Transverse colon (tissue), 4 donors: ENCODE measurements at regions not wholly inside any gene's neighbourhood (a gene's known extent, or its start where the extent isn't known, plus 50 kb on each side); places are given as distances from the start of the nearest gene placed in this dataset.

ENCODE experiments used
- DNase-seq: peaks from one replicate; pipeline ENCODE4 v3.0.0-alpha.2; 2019
- H3K27ac ChIP-seq, 4 donors: fragments of 200-600 bp; sonication (generic); 2 replicates each; pipeline ENCODE4 v1.5.1; 2016 to 2018; ENCODE audit warnings: inconsistent platforms in 4 of 4
- H3K27me3 ChIP-seq: fragments of 200-600 bp; sonication (generic); 2 replicates; pipeline ENCODE4 v1.5.1; 2017; ENCODE audit warnings: inconsistent platforms
- H3K36me3 ChIP-seq, 4 donors: fragments of 200-600 bp; sonication (generic); 2 replicates each; pipeline ENCODE4 v1.5.1; 2017 to 2019; ENCODE audit warnings: inconsistent platforms in 4 of 4
- H3K4me1 ChIP-seq, 4 donors: fragments of 200-600 bp; sonication (generic); 2 replicates each; pipeline ENCODE4 v1.5.1; 2017 to 2020; ENCODE audit warnings: inconsistent platforms in 4 of 4
- H3K4me3 ChIP-seq, 4 donors: fragments of 200-600 bp; sonication (generic); 1 replicate in 1 of 4; 2 replicates in 3 of 4; pipeline versions ENCODE4 v1.5.1 to v1.6.1; 2017 to 2019; ENCODE audit warnings: inconsistent platforms in 4 of 4
- H3K9me3 ChIP-seq, 2 donors: fragments of 200-600 bp; sonication (generic); 2 replicates each; pipeline ENCODE4 v1.5.1; 2017 to 2019; ENCODE audit warnings: inconsistent platforms in 2 of 2
- CTCF ChIP-seq, 5 experiments: fragments of 200-600 bp in 3 of 5; fragments of 450-650 bp in 2 of 5; sonication (generic) in 3 of 5; IDR thresholded peaks; 1 replicate in 2 of 5; 2 replicates in 3 of 5; pipeline ENCODE4 v1.5.1; 2016 to 2017; ENCODE audit warnings: antibody characterized with exemption in 5 of 5, inconsistent platforms in 3 of 5, mild to moderate bottlenecking in 2 of 5, moderate library complexity in 1 of 5
- EP300 ChIP-seq: sonication (generic); formaldehyde crosslinking; IDR thresholded peaks from one replicate; pipeline ENCODE4 v1.6.1; 2017; ENCODE audit warnings: antibody characterized with exemption, low read depth
- POLR2A ChIP-seq: fragments of 450-650 bp; IDR thresholded peaks from one replicate; pipeline ENCODE4 v1.6.1; 2016; ENCODE audit warnings: antibody characterized with exemption, mild to moderate bottlenecking, moderate library complexity
- POLR2AphosphoS5 ChIP-seq, 3 donors: sonication (generic); formaldehyde crosslinking; IDR thresholded peaks; one replicate each; pipeline ENCODE4 v1.6.1; 2016; ENCODE audit warnings: antibody characterized with exemption in 3 of 3
- WGBS, 2 donors: methylation state at CpG; one replicate each; pipeline ENCODE4 v1.1.5; 2018; ENCODE audit warnings: low coverage in 1 of 2; 5-methylcytosine and 5-hydroxymethylcytosine counted together
- in situ Hi-C, 4 donors: fragments of 200-750 bp; cut with MboI; loops; one replicate each; pipeline versions ENCODE4 v1.15.0 to v1.15.1; 2017; ENCODE audit warnings: low sequenced_read_pairs in 3 of 4, low pct_ligation_motif_present in 1 of 4, low pct_unique_long_range_greater_than_20kb in 1 of 4
- intact Hi-C: fragments of 100-400 bp; cut with DNase I; formaldehyde crosslinking; loops from one replicate; pipeline ENCODE4 v1.15.1; 2023; ENCODE audit warnings: low total_unique reads

- intact Hi-C loops = no loop called here
- H3K4me1 ChIP-seq = no peaks in the 10 kb centered on the region
- H3K36me3 ChIP-seq = no peaks in the 10 kb centered on the region
- TF ChIP-seq CTCF (IDR thresholded peaks at IDR 0.05) = no peak
- TF ChIP-seq EP300 = no peak
- TF ChIP-seq POLR2AphosphoS5 (IDR thresholded peaks at IDR 0.05) = no peak
- TF ChIP-seq POLR2A = no peak
- H3K27ac ChIP-seq = no peak overlapping the region
- WGBS, 2 donors = 60 to 63% methylated on average over 2 of the region's 2 CpGs
- H3K9me3 ChIP-seq = no peaks in the 10 kb centered on the region
- H3K27me3 ChIP-seq = no peaks in the 10 kb centered on the region
- in situ Hi-C loops = no loop called here
- DNase-seq = no peak
- no peak overlapping the region for H3K4me3 ChIP-seq
Measured at GRCh38 chr4:137393044-137393443, 139.2 kb downstream of the PCDH18 start.

- Histone ChIP-seq H3K9me3 (no peaks in the 10 kb centered on the region), H3K4me1 (no peaks in the 10 kb centered on the region), H3K27me3 (no peaks in the 10 kb centered on the region), H3K4me3 (no peak overlapping the region), H3K36me3 (no peaks in the 10 kb centered on the region), H3K27ac (no peak overlapping the region)
- intact Hi-C loops = no loop called here
- in situ Hi-C loops = no loop called here
- DNase-seq = no peak
- TF ChIP-seq POLR2AphosphoS5 (IDR thresholded peaks at IDR 0.05) = no peak
- TF ChIP-seq CTCF (IDR thresholded peaks at IDR 0.05) = no peak
- TF ChIP-seq POLR2A = no peak
- TF ChIP-seq EP300 = no peak
Measured at GRCh38 chr4:137390707-137391106, 141.6 kb downstream of the PCDH18 start.

- 75 to 91% methylated on average over 1 of the region's 1 CpG for WGBS, 2 donors
- no peaks in the 10 kb centered on the region for H3K36me3 ChIP-seq
- H3K4me3 ChIP-seq = no peak overlapping the region
- H3K27ac ChIP-seq = no peak overlapping the region
- no peaks in the 10 kb centered on the region for H3K27me3 ChIP-seq
- DNase-seq = no peak
- H3K4me1 ChIP-seq = no peaks in the 10 kb centered on the region
- in situ Hi-C loops (no loop called here), intact Hi-C loops (no loop called here)
- TF ChIP-seq CTCF (IDR thresholded peaks at IDR 0.05) = no peak
- TF ChIP-seq POLR2AphosphoS5 (IDR thresholded peaks at IDR 0.05) = no peak
- H3K9me3 ChIP-seq = no peaks in the 10 kb centered on the region
Measured at GRCh38 chr4:137389911-137390520, 142.3 kb downstream of the PCDH18 start.

GRCh38 chr4:137387924-137388323, 144.4 kb downstream of the PCDH18 start:
- intact Hi-C loops = no loop called here
- H3K4me1 ChIP-seq = no peaks in the 10 kb centered on the region
- H3K36me3 ChIP-seq = no peaks in the 10 kb centered on the region
- H3K4me3 ChIP-seq = no peak overlapping the region
- no peak overlapping the region for H3K27ac ChIP-seq
- no peaks in the 10 kb centered on the region for H3K27me3 ChIP-seq
- no peak for DNase-seq
- 35 to 45% methylated on average over 3 of the region's 3 CpGs for WGBS, 2 donors
- no peak for TF ChIP-seq POLR2AphosphoS5 (IDR thresholded peaks at IDR 0.05)
- TF ChIP-seq POLR2A = no peak
- TF ChIP-seq CTCF (IDR thresholded peaks at IDR 0.05) = no peak
- TF ChIP-seq EP300 = no peak
- H3K9me3 ChIP-seq = no peaks in the 10 kb centered on the region
- in situ Hi-C loops = no loop called here
